Neural progenitor cell (in vitro differentiated cells): ENCODE measurements at regions not wholly inside any gene's neighbourhood (a gene's known extent, or its start where the extent isn't known, plus 50 kb on each side); places are given as distances from the start of the nearest gene placed in this dataset.

Source experiments
- CTCF ChIP-seq: fragments of 200-600 bp; sonication (generic); IDR thresholded peaks from 2 replicates; pipeline ENCODE4 v1.5.1; 2017; ENCODE audit warnings: antibody characterized with exemption, mild to moderate bottlenecking
- EZH2phosphoT487 ChIP-seq: fragments of 200-600 bp; sonication (generic); IDR thresholded peaks from 2 replicates; pipeline ENCODE4 v1.6.1; 2017; ENCODE audit warnings: antibody characterized with exemption

GRCh38 chr2:228599781-228600180 is 418.3 kb upstream of the SPHKAP start:
- TF ChIP-seq CTCF (no peak), EZH2phosphoT487 (no peak)
